HT-29 (cell line): ENCODE measurements at regions not wholly inside any gene's neighbourhood (a gene's known extent, or its start where the extent isn't known, plus 50 kb on each side); places are given as distances from the start of the nearest gene placed in this dataset.
"Not testable (repeated sequence)": the region's sequence is repeated elsewhere in the genome, so short reads cannot be mapped to it uniquely, and the experiment has no call there.

Experiments used
- DNase-seq: peaks from one replicate; pipeline ENCODE4 v3.0.0-alpha.2; 2015; ENCODE audit warnings: low spot score

DNA sequence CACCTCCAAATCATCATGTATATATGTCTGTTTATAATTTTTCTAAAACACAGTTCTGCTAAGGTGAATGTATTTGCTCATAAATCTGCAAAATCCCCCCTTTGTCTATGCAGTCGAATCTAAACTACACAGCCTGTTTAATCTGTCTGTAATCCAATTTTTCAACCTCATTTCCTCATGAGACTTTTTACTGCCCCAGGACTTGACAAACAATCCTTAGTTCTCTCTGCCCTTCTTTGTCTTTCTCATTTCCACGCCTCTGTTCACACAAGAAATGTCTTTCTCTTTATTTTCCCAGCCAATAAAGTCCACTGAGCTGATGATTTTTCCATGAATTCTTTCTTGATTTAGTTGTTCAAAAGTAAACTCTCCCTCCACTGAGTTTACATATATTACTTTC lies 1154.3 kb downstream of the FAM181B start:
- DNase-seq = no peak

DNA sequence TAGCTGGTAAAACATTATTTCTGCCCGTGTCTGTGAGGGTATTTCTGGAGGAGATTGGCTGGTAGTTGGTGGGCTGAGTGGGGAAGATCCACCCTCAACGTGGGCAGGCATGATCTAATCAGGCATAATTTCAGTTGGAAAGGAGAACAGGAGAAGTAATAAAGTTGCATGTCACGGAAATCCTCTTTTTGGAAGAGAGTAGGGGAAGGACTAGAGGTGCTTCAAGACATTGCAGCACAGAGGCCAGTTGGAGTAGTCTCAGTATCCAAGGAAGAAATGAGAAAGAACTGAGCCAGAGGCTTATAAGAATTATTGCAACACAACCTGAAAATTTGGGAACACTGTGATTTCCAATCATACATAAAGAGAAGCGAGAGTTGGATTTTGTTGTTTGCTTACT lies 1155.1 kb downstream of the FAM181B start:
- DNase-seq = no peak

DNA sequence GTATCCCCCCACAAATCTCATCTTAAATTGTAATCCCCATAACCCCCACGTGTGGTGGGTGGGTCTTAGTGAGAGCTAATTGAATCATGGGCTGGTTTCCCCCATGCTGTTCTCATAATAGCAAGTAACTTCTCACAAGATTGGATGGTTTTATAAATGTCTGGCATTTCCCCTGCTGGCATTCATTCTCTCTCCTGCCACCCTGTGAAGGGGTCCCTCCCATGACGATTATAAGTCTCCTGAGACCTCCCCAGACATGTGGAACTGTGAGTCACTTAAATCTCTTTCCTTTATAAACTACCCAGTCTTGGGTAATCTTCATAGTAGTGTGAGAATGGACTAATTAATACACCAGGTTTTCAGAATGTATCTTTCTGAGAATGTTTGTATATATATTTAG lies 1159.4 kb downstream of the FAM181B start:
- DNase-seq = no peak

DNA sequence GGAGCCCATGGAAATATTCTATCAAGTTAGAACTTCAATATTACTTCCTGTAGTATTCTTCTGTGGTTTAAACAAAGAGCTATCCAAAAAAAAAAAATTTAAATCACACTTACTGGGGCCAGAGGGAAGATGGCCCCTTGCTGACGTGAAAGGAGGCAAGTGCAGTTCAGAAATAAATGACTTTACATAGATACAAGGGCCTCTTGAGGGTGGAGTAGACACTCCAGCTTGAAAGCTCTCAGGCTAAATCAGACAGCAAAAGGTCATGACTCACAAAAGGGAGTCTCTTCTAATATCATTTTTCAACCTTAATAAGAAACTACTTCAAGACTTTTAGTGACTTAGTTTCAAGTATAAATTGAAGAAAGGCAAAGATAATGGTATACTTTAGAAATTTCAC lies 1160.3 kb downstream of the FAM181B start:
- no peak for DNase-seq

DNA sequence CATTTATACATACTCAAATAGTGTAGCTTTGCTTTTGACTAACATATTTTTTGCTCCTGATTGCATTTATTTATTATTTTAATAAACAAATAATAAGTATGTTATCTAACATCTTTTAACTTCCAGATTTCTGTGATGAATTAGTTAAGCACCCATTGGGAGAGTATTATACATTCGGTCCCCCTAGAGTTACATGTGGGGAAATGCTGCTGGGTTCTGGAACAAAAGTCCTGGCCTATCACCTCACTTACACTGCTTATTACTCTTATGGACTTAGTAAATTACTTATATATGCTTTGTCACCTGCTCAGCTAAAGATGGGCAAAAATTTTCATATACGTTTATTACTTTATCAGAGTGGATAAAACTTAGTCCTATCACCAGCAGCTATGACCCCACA lies 1163.0 kb downstream of the FAM181B start:
- DNase-seq = no peak

DNA sequence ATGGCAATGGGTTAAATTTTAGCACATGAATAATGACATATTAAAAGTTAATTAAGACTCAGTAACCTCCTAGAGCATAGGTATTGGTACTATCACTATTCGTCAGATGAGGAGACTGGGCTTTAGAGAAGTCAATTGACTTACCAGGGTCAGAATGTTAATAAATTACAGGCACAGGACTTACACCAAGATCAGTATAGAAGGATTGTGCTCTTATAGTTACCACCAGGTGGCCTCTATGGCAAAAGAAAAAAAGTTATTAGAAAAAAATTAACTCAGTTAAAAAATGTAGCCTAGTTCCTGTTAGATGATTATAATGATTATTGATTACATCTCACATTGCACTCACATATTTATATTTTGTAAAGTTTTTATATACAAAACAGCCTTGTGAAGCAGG lies 1163.7 kb downstream of the FAM181B start:
- peak; percentile 22 for DNase-seq

DNA sequence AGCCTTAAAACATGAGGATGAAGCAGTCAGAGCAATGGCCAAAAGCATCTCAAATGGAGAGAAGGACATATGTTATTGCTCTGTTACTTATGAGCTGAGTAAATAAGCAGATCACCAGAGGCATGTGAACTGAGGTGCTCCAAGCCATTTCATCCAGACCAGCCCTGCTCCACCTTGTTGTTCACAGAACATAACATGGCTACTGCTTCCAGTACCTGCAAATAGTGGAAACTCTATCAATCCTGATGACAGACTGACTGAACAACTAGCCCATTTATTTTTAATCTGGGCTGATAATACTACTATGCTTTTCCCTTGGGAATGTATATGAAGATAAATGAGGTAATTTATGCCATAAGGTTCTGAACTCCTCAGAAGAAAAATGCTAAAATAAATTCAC lies 1164.7 kb downstream of the FAM181B start:
- no peak for DNase-seq

DNA sequence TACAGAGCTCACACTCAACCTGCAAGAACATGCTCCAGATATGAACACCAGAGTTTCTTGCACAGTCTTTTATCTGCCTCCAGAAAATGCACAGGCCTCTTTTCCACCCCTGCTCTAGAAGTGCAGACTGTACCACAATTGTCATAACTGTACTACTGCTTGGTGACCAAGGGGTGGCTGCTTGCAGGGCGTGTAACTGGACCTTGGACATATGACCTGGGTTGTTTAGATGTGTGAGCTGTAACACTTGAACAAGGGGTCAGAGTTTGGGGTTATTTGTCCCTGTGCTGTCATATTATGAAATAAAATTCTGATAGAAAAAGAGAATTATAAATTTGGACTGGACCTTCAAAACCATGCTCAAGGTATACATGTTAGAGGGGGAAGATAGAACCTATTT lies 1185.5 kb downstream of the FAM181B start:
- no peak for DNase-seq

DNA sequence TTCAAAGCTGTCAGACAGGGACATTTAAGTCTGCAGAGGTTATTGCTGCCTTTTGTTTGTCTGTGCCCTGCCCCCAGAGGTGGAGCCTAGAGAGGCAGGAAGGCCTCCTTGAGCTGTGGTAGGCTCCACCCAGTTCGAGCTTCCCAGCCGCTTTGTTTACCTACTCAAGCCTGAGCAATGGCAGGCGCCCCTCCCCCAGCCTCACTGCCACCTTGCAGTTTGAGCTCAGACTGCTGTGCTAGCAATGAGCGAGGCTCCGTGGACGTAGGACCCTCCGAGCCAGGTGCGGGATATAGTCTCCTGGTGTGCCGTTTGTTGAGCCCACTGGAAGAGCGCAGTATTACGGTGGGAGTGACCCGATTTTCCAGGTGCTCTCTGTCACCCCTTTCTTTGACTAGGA lies 1193.9 kb downstream of the FAM181B start:
- DNase-seq = not testable (repeated sequence)

DNA sequence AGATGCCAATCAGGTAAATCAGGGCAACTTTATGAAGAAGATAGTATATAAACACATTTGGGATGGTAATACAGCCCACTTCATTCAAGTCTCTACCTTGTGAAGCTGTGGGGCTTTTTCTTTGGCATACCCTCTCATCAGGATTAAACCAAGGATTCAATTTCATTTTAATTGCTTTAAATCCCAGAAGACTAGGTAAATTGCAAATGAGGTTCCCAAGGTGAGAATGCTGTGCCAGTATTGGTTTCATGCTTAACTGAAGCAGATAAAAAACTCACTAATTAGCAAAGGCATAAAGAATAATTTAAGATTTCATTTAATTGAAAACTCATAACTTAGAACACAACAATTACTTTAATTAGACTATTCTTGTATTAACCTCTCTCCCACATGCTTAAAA lies 1218.1 kb downstream of the FAM181B start:
- DNase-seq = no peak

DNA sequence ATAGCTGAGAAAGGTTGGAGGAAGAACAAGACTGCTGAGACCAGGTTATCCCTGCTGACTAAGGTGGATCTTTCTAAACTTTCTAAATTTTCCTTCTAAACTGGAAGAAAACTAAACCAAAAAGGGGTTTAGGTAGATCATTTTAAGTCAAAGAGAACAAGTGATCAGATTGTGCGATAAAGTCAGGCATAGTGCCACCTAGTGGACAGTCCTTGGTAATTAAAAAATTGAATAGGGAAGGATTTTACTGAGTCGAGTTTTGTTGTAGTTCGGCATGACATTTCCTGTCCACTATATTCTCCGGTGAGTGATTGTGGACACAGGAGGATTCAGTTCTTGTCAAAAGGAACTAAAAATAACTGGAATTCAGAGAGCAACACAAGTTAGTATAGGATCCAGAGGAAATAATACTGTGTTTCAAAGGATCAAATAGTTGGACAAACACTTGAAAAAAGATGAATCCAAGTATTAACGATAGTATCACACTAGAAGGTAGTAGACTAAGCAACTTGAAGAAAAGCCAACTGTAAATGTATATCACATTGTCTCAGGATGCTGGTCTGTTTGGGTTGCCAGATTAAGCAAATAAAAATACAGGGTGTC lies 1236.4 kb downstream of the FAM181B start:
- peak; percentile 79 for DNase-seq

DNA sequence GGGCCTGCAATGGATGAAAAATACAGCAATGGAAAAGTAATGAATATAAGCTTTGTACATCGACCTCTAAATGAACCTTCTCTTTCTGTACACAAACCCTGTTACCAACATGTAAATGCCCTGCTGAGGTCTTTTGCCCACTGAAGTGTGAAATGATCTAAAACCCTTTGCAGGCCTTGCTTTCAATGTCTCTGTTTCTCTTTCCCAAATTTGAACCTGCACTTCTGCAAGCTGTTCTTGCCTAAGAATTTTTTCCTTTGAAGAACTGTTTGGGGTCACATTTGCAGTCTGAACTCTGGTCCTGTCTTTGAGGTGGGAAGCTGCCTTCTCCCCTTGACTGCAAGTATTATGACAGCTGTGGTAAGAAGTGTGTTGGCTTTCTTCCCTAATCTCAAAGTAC lies 1237.1 kb downstream of the FAM181B start:
- DNase-seq = no peak

DNA sequence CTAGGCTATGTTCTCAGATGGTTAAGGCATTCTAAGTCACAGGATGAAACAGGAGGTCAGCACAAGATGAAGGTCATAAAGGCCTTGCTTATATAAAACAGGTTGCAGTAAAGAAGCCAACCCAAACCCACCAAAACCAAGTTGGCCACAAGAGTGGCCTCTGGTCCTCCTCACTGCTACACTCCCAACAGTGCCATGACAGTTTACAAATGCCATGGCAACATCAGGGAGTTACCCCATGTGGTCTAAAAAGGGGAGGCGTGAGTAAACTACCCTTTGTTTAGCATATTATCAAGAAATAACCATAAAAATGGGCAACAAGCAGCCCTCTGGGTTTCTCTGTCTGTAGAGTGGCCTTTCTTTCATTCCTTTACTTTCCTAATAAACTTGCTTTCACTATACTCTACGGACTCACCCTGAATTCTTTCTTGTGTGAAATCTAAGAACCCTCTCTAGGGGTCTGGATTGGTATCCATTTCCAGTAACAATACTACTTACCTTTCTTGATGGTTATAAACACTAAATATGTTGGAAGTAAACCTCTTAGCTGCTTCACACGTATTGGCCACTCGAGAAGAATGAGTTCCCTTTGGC lies 1237.9 kb downstream of the FAM181B start:
- no peak for DNase-seq

DNA sequence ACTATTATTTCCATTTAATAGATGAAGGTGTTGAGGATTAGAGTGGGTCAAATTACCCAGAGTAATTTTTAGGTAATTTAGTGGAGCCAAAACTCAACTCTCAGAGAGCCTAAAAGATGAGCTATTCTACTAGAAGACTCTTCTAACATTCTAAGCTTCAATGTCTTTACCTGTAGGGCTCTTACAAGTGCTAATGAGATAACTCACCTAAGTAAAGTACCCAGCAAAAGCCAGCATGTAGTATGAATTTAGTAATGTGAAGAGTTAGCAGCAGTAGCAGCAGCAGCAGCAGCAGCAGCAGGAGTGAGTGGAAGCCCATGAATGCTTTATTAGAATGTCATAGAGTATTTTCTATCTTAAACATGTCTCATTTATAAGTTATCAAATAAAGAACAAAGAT lies 1239.2 kb downstream of the FAM181B start:
- DNase-seq = no peak

DNA sequence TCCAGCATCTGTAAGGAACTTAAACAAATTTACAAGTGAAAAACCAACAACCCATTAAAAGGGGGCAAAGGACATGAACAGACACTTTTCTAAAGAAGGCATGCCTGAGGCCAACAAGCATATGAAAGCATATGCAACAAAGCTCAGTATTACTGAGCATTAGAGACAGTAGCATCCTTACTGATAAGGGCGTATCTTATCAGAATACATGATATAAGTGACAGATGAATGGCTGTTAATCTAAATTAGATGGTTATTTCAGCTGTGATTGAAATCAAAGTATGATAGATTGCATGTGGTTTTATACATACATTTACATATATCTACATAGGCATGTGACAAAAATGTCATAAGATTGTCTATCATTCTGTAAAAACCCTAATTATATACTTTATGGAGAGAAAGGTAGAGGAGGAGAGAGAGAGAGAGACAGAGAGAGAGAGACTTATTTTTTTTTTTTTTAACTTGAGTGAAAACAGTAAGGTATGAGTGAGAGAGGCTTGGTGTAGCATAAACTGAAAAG lies 1240.7 kb downstream of the FAM181B start:
- no peak for DNase-seq

DNA sequence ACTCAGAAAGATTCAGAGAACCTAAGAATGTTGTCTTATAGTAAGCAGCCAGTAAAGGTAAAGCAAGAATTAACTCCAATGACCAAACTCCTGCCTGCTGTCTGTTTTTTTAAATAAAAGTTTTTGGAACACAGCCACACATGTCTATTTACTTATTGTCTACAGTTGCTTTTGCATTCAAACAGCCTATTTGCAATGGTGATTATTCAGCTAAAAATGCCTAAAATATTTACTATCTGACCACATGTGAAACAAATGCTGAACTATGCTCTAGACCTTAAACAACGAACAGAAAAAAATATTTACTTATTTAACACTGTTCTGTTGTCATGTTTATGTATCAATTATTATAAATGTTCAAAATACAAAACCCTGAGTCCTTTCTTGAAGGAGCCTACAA lies 1246.6 kb downstream of the FAM181B start:
- DNase-seq = no peak

DNA sequence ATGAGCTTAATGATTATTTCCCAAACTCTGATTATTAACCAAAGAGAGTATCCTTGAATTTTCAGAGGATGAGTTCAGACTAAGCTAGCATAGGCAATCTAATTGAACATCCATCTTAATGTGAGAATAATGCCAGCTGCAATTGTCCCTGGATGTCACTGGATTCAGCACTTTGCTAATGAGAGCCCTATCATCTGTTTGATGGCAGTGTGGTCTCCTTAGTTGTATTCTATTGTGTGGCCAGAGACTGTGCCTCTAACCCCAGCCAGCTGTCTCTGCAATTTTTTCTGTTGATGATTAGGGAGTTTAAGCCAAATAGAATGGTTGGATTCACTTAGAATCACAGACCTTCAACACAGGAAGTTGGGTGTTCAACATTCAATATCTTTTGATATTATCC lies 1249.5 kb downstream of the FAM181B start:
- no peak for DNase-seq

DNA sequence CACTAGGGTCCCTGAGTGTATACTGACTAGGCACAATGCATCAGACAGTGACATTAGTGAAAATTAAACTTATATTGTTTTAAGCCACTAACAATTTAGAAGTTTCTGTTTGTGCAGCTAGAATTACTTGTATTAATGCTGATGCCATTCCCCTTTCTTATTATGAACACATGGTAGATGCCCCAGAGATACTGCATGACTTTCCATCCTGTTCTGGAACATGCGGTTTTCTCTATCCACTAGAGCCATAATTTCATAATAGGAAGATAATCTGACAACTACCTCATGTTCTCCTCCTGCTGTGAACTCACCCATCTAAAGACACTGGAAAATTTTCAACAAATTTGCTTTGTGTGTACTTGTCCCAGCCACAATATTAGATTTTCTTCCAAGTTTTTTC lies 1256.4 kb downstream of the FAM181B start:
- DNase-seq = no peak

DNA sequence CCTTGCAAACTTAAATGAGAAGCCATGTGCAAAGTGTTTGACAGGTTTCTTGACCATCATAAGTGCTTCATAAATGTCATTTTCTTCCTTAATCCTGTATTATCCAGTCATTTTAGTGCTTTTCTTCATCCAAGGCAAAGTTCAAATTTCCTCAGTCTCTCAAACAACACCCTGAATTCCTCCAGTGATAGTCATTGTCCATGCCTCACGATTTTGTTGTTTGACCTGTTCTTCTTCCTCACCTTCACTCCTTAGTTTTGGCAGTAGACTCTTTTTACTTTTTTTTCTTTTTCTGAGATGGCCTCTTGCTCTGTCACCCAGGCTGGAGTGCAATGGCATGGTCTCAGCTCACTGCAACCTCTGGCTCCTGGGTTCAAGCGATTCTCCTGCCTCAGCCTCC lies 1257.3 kb downstream of the FAM181B start:
- DNase-seq = no peak

DNA sequence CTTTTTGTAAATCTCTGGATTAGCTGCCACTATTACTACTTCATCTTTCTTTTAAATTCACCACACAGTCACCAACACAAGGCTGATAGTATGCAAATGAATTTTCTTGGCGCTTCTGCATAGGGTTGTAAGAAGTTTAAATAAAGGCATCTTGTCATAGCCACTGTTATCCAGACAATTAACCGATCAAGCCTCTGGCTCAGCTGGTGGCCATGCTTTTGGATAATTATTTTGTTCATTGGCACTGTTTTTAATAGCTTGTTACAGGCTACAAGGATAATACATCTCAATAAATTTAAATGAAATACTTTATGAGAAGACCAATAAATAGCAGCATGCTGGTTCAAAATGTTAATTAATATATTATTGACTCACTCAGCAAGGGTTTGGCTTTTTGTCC lies 1261.0 kb downstream of the FAM181B start:
- DNase-seq = no peak

DNA sequence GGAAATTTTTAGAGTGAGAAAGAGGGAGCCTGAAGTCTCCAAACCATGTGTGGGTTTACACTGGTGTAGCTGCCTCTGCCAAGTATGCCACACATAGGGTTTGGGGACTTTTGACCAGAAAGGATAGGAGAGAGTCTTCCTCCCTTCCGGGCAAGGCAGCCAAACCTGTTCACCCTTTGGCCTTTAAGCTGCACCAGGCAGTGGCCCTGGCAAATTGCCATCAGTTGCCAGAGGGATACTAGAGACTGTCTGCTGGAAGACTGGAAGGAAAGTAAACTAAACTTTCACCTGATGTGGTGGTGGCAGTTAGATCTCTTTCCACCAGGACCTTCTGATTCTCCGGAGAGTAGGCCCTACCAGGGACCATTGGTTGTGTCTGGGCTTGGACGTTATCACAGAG lies 1263.2 kb downstream of the FAM181B start:
- peak; percentile 39 for DNase-seq

DNA sequence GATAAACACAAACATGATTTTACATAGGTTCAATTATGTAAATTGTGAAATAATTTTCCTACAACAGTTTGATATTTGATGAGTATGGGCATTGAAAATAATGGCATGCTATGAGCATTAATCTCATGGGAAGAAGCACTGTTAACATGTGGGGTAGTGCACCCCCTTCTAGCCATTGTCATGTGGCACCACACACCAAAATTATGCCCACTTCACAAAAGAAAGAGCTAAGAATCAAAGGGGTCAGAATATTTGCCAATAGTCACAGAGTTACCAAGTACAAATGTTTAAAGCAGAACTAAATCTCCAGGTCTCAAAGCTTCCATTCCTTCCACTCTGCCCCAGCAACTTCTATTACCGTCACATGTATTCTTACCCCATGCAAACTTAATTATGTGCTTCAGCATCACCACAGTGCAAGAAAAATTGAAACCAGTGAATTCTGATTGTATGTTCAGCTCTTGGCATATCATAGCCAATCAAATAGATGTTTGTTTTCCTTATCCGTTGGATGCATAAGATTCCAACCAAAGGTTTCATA lies 1273.8 kb downstream of the FAM181B start:
- DNase-seq = no peak

DNA sequence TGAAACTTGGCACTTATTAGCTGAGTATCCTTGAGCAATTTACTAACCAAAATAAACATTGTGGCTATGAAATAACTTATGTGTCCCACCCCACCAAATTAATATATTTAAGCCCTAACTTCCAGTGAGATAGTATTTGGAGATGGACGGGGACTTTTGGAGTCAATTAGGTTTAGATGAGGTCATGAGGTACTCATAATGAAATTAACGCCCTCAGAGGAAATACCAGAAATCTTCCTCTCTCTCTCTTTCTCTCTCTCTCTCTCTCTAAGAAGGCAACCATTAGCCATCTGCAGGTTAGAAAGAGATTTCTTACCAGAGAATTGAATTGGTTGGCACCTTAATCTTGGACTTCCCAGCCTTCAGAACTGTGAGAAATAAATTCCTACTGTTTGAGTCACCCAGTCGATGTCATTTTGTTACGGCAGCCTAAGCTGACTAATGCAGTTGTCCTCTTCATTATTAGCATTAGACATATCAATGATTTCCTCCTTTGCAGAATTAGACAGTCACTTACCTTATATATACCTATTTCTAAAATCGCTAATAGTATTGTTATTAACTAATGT lies 1284.0 kb downstream of the FAM181B start:
- DNase-seq = no peak
